ENCODE measurements at regions not wholly inside any gene's neighbourhood (a gene's known extent, or its start where the extent isn't known, plus 50 kb on each side); places are given as distances from the start of the nearest gene placed in this dataset.
"Not testable (repeated sequence)": the region's sequence is repeated elsewhere in the genome, so short reads cannot be mapped to it uniquely, and the experiment has no call there.

DNA sequence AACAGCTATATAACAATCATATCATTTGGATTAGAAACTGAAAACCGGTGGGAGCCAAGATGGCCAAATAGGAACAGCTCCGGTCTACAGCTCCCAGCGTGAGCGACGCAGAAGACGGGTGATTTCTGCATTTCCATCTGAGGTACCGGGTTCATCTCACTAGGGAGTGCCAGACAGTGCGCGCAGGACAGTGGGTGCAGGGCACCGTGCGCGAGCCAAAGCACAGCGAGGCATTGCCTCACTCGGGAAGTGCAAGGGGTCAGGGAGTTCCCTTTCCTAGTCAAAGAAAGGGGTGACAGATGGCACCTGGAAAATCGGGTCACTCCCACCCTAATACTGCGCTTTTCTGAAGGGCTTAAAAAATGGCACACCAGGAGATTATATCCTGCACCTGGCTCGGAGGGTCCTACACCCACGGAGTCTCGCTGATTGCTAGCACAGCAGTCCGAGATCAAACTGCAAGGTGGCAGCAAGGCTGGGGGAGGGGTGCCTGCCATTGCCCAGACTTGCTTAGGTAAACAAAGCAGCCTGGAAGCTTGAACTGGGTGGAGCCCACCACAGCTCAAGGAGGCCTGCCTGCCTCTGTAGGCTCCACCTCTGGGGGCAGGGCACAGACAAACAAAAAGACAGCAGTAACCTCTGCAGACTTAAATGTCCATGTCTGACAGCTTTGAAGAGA, 1041.5 kb downstream of the SLC6A15 start:
- H3K9me3 Mint-ChIP-seq; H3K27ac Mint-ChIP-seq; DNase-seq (ENCODE audit: low spot score); intact Hi-C loops (cut with micrococcal nuclease); H3K4me3 Mint-ChIP-seq; H3K4me1 Mint-ChIP-seq (ENCODE audit: low read depth); H3K36me3 Mint-ChIP-seq (ENCODE audit: low read depth); H3K27me3 Mint-ChIP-seq (ENCODE audit: insufficient read depth): not testable (repeated sequence)

- intact Hi-C loops (cut with micrococcal nuclease): no loop called here
Measured at GRCh38 chr12:83866477-83866876, 1046.1 kb downstream of the SLC6A15 start.

GRCh38 chr12:83865431-83865830, 1047.2 kb downstream of the SLC6A15 start:
- no peaks in the 10 kb centered on the region for H3K27me3 Mint-ChIP-seq (ENCODE audit: insufficient read depth)
- no peak overlapping the region for H3K4me3 Mint-ChIP-seq
- no peaks in the 10 kb centered on the region for H3K36me3 Mint-ChIP-seq (ENCODE audit: low read depth)
- DNase-seq (ENCODE audit: low spot score): no peak
- no peaks in the 10 kb centered on the region for H3K9me3 Mint-ChIP-seq
- H3K27ac Mint-ChIP-seq: no peak overlapping the region
- intact Hi-C loops (cut with micrococcal nuclease): no loop called here
- no peaks in the 10 kb centered on the region for H3K4me1 Mint-ChIP-seq (ENCODE audit: low read depth)

More at GRCh38 chr12:83866477-83866876, 1046.1 kb downstream of the SLC6A15 start:
- Mint-ChIP-seq H3K27me3 (ENCODE audit: insufficient read depth) (no peaks in the 10 kb centered on the region), H3K27ac (no peak overlapping the region), H3K9me3 (no peaks in the 10 kb centered on the region), H3K4me1 (ENCODE audit: low read depth) (no peaks in the 10 kb centered on the region), H3K4me3 (no peak overlapping the region), H3K36me3 (ENCODE audit: low read depth) (no peaks in the 10 kb centered on the region)
- no peak for DNase-seq (ENCODE audit: low spot score)

DNA sequence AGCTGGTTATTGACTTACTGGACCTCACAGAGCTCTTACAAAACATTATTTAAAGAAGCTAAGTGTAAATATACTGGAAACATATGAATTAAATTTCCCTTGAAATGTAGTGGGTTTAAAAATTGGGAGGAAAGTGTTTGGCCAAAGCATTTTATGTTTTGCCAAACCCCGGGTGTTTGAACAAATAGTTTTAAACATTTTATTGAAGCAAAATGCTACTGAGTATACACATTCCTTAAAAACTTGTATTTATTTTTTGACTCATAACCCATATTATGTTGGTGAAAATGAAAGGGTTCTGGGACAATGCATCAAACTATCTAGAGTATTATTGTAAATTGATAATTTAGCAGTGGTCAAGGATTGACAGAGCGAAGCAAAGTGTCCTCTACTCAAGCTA, 1048.5 kb downstream of the SLC6A15 start:
- no peak for DNase-seq (ENCODE audit: low spot score)
- H3K27ac Mint-ChIP-seq: no peak overlapping the region
- H3K4me3 Mint-ChIP-seq: no peak overlapping the region
- intact Hi-C loops (cut with micrococcal nuclease): no loop called here
- no peaks in the 10 kb centered on the region for H3K27me3 Mint-ChIP-seq (ENCODE audit: insufficient read depth)
- H3K36me3 Mint-ChIP-seq (ENCODE audit: low read depth): no peaks in the 10 kb centered on the region
- H3K4me1 Mint-ChIP-seq (ENCODE audit: low read depth): no peaks in the 10 kb centered on the region
- no peaks in the 10 kb centered on the region for H3K9me3 Mint-ChIP-seq

- no peak for DNase-seq (ENCODE audit: low spot score)
- H3K4me1 Mint-ChIP-seq (ENCODE audit: low read depth): no peaks in the 10 kb centered on the region
Measured at GRCh38 chr12:83859021-83859420, 1053.6 kb downstream of the SLC6A15 start.

DNA sequence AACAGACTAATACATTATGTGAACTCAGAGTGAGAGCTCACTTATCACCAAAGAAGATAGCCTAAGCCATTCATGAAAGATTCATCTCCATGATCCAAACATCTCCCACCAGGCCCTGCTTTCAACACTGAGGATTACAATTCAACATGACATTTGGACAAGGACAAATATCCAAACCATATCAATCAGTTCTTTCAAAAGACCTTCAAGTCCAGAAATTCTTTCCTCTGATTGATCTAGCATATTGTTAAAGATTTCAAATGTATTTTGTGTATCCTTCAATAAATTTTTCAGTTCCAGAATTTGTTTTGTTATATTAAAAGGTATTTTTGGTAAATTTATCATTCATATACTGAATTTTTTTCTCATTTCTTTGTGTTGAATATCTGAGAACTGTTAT, 1055.8 kb downstream of the SLC6A15 start:
- H3K27me3 Mint-ChIP-seq (ENCODE audit: insufficient read depth): no peaks in the 10 kb centered on the region
- no peak for DNase-seq (ENCODE audit: low spot score)
- intact Hi-C loops (cut with micrococcal nuclease): no loop called here
- H3K9me3 Mint-ChIP-seq: peaks cover 25% of the 10 kb centered on the region
- no peaks in the 10 kb centered on the region for H3K4me1 Mint-ChIP-seq (ENCODE audit: low read depth)
- H3K27ac Mint-ChIP-seq: no peak overlapping the region
- no peak overlapping the region for H3K4me3 Mint-ChIP-seq
- no peaks in the 10 kb centered on the region for H3K36me3 Mint-ChIP-seq (ENCODE audit: low read depth)

More at GRCh38 chr12:83859021-83859420, 1053.6 kb downstream of the SLC6A15 start:
- Mint-ChIP-seq H3K27ac (no peak overlapping the region), H3K4me3 (no peak overlapping the region), H3K36me3 (ENCODE audit: low read depth) (no peaks in the 10 kb centered on the region), H3K27me3 (ENCODE audit: insufficient read depth) (no peaks in the 10 kb centered on the region), H3K9me3 (peaks cover 20% of the 10 kb centered on the region)
- intact Hi-C loops (cut with micrococcal nuclease): no loop called here

- no peak for DNase-seq (ENCODE audit: low spot score)
- no peak overlapping the region for H3K4me3 Mint-ChIP-seq
- no peaks in the 10 kb centered on the region for H3K27me3 Mint-ChIP-seq (ENCODE audit: insufficient read depth)
- H3K36me3 Mint-ChIP-seq (ENCODE audit: low read depth): no peaks in the 10 kb centered on the region
- H3K27ac Mint-ChIP-seq: no peak overlapping the region
- H3K4me1 Mint-ChIP-seq (ENCODE audit: low read depth): no peaks in the 10 kb centered on the region
- intact Hi-C loops (cut with micrococcal nuclease): no loop called here
- H3K9me3 Mint-ChIP-seq: peaks cover 8% of the 10 kb centered on the region
Measured at GRCh38 chr12:83850531-83850930, 1062.1 kb downstream of the SLC6A15 start.

- peaks cover 3% of the 10 kb centered on the region for H3K9me3 Mint-ChIP-seq
- intact Hi-C loops (cut with micrococcal nuclease): no loop called here
- H3K4me1 Mint-ChIP-seq (ENCODE audit: low read depth): no peaks in the 10 kb centered on the region
- no peak overlapping the region for H3K4me3 Mint-ChIP-seq
- no peaks in the 10 kb centered on the region for H3K36me3 Mint-ChIP-seq (ENCODE audit: low read depth)
- H3K27me3 Mint-ChIP-seq (ENCODE audit: insufficient read depth): no peaks in the 10 kb centered on the region
- no peak for DNase-seq (ENCODE audit: low spot score)
- no peak overlapping the region for H3K27ac Mint-ChIP-seq
Measured at GRCh38 chr12:83848702-83849101, 1063.9 kb downstream of the SLC6A15 start.

DNA sequence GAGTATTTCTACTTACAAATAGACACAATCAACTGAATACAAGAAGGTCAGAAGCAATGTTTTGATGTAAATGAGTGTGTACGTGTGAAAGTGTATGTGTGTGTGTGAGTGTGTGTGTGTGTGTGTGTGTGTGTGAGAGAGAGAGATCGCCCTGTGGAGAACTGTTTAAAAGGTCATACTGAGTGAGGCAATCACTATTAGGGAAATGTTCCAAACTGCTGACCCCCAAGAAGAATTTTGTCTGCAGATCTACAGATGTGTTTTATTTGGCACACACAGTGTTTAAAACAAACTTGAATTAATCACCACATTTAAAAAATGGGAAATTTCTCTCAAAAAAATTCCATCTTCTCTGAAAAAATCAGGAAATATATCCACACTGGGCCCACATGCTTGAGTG, 1069.1 kb downstream of the SLC6A15 start:
- no peaks in the 10 kb centered on the region for H3K36me3 Mint-ChIP-seq (ENCODE audit: low read depth)

DNA sequence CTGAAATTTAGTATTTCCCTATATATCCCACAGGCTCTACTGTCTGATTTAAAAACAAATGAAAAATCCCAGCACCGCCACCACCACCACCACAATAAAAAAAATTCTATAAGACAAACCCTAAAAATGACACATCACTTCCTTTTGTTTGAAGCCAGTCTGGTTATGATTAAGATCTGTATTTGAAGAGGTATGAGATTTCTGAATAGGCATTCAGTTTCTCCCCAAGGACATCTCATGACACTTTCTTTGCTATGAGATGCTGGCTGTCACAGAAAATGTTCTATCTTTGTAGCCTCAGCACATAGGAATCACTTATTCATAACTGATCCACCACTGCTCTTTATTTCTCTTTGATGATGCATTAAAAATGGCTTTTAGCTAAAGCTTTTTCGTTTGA, 1071.0 kb downstream of the SLC6A15 start:
- Mint-ChIP-seq H3K4me3 (no peak overlapping the region), H3K27me3 (ENCODE audit: insufficient read depth) (no peaks in the 10 kb centered on the region), H3K27ac (no peak overlapping the region), H3K4me1 (ENCODE audit: low read depth) (no peaks in the 10 kb centered on the region), H3K9me3 (no peaks in the 10 kb centered on the region), H3K36me3 (ENCODE audit: low read depth) (no peaks in the 10 kb centered on the region)
- intact Hi-C loops (cut with micrococcal nuclease): no loop called here
- no peak for DNase-seq (ENCODE audit: low spot score)

More for the DNA sequence above, 1069.1 kb downstream of the SLC6A15 start:
- Mint-ChIP-seq H3K27ac (no peak overlapping the region), H3K4me3 (no peak overlapping the region), H3K27me3 (ENCODE audit: insufficient read depth) (no peaks in the 10 kb centered on the region), H3K4me1 (ENCODE audit: low read depth) (no peaks in the 10 kb centered on the region), H3K9me3 (no peaks in the 10 kb centered on the region)
- no peak for DNase-seq (ENCODE audit: low spot score)
- intact Hi-C loops (cut with micrococcal nuclease): no loop called here

- no peak for DNase-seq (ENCODE audit: low spot score)
- no peaks in the 10 kb centered on the region for H3K27me3 Mint-ChIP-seq (ENCODE audit: insufficient read depth)
- H3K4me1 Mint-ChIP-seq (ENCODE audit: low read depth): no peaks in the 10 kb centered on the region
- H3K9me3 Mint-ChIP-seq: no peaks in the 10 kb centered on the region
- intact Hi-C loops (cut with micrococcal nuclease): loop anchor here (10.0 kb wide), 1 partner anchor 677 kb away; no protein-coding TSS in a partner anchor
- H3K4me3 Mint-ChIP-seq: no peak overlapping the region
- no peak overlapping the region for H3K27ac Mint-ChIP-seq
- H3K36me3 Mint-ChIP-seq (ENCODE audit: low read depth): no peaks in the 10 kb centered on the region
Measured at GRCh38 chr12:83827860-83828259, 1084.7 kb downstream of the SLC6A15 start.

- Mint-ChIP-seq H3K9me3 (no peaks in the 10 kb centered on the region), H3K27ac (no peak overlapping the region), H3K4me1 (ENCODE audit: low read depth) (no peaks in the 10 kb centered on the region), H3K4me3 (no peak overlapping the region), H3K27me3 (ENCODE audit: insufficient read depth) (no peaks in the 10 kb centered on the region), H3K36me3 (ENCODE audit: low read depth) (no peaks in the 10 kb centered on the region)
- no peak for DNase-seq (ENCODE audit: low spot score)
- intact Hi-C loops (cut with micrococcal nuclease): loop anchor here (10.0 kb wide), 1 partner anchor 678 kb away; no protein-coding TSS in a partner anchor
Measured at GRCh38 chr12:83827193-83827592, 1085.4 kb downstream of the SLC6A15 start.

DNA sequence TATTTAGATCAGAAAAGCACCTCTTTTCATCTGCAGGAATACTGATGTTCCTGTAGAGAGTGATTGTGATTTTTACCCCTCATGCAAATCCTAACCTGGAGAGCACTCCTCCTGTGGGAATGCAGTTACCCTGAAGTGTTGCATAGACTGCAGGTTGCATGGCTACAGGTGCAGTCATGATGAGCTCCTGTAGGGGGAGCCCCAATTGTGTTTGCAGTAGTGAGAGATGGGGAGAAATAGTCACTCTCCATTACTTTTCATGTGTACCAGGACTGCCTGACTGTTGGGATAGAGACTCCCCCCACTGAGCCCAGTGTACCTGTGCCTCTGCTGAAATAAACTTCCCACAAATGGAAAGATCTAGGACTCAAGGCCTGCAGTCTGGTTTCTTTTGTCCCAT, 1086.5 kb downstream of the SLC6A15 start:
- Mint-ChIP-seq H3K4me3 (no peak overlapping the region), H3K27me3 (ENCODE audit: insufficient read depth) (no peaks in the 10 kb centered on the region), H3K9me3 (no peaks in the 10 kb centered on the region), H3K36me3 (ENCODE audit: low read depth) (no peaks in the 10 kb centered on the region), H3K27ac (no peak overlapping the region), H3K4me1 (ENCODE audit: low read depth) (no peaks in the 10 kb centered on the region)
- intact Hi-C loops (cut with micrococcal nuclease): loop anchor here (10.0 kb wide), 1 partner anchor 679 kb away; no protein-coding TSS in a partner anchor
- DNase-seq (ENCODE audit: low spot score): peak; percentile 9

All from activated T-helper 1 cell treated with anti-CD3 and anti-CD28 coated beads, Interleukin-12 subunit alpha, Interleukin-12 subunit beta, Interleukin-2, Interleukin-4 antibody, amounts not matched to agents 30 ng/mL and 10 ng/mL and 1 ng/mL, durations not matched to agents 14 hours and 24 hours and 36 hours (primary cell).